Heart left ventricle (tissue), 16 donors: ENCODE measurements at regions not wholly inside any gene's neighbourhood (a gene's known extent, or its start where the extent isn't known, plus 50 kb on each side); places are given as distances from the start of the nearest gene placed in this dataset.

Source experiments
- ATAC-seq, 4 donors: fragments of 200-7000 bp; cut with Tn5 transposase; one replicate each; pipeline ENCODE4 v1.9.1; 2020 to 2022; ENCODE audit warnings: moderate library complexity in 4 of 4, mild to moderate bottlenecking in 3 of 4, moderate number of reproducible peaks in 1 of 4
- DNase-seq, 5 donors: peaks; one replicate each; pipeline ENCODE4 v3.0.0-alpha.2; 2020
- H3K27ac ChIP-seq, 12 donors: fragments of 200-600 bp; sonication (generic) in 4 of 12; one replicate each; pipeline versions ENCODE4 v1.5.0 to v1.8.0; 2016 to 2022; ENCODE audit warnings: mild to moderate bottlenecking in 2 of 12
- H3K27me3 ChIP-seq, 9 donors: fragments of 200-600 bp; sonication (generic) in 2 of 9; one replicate each; pipeline versions ENCODE4 v1.5.1 to v1.8.0; 2016 to 2022; ENCODE audit warnings: mild to moderate bottlenecking in 3 of 9
- H3K36me3 ChIP-seq, 9 donors: fragments of 200-600 bp; sonication (generic) in 2 of 9; one replicate each; pipeline versions ENCODE4 v1.5.0 to v1.8.0; 2018 to 2022; ENCODE audit warnings: mild to moderate bottlenecking in 2 of 9
- H3K4me1 ChIP-seq, 12 donors: fragments of 200-600 bp; sonication (generic) in 4 of 12; one replicate each; pipeline versions ENCODE4 v1.5.0 to v1.8.0; 2016 to 2022; ENCODE audit warnings: mild to moderate bottlenecking in 3 of 12
- H3K4me3 ChIP-seq, 12 donors: fragments of 200-600 bp; sonication (generic) in 4 of 12; one replicate each; pipeline versions ENCODE4 v1.5.0 to v1.8.0; 2017 to 2022; ENCODE audit warnings: mild to moderate bottlenecking in 9 of 12, moderate library complexity in 4 of 12
- H3K9me3 ChIP-seq, 12 donors: fragments of 200-600 bp; sonication (generic) in 4 of 12; one replicate each; pipeline versions ENCODE4 v1.5.0 to v1.8.0; 2016 to 2022; ENCODE audit warnings: mild to moderate bottlenecking in 1 of 12
- CTCF ChIP-seq, 12 donors: fragments of 200-600 bp; sonication (generic) in 4 of 12; IDR thresholded peaks; one replicate each; pipeline versions ENCODE4 v1.5.0 to v1.8.0; 2018 to 2022; ENCODE audit warnings: antibody characterized with exemption in 12 of 12, mild to moderate bottlenecking in 5 of 12
- POLR2A ChIP-seq, 2 donors: fragments of 450-650 bp; IDR thresholded peaks; one replicate each; pipeline ENCODE4 v1.6.1; 2017; ENCODE audit warnings: antibody characterized with exemption in 2 of 2, mild to moderate bottlenecking in 2 of 2, moderate library complexity in 2 of 2
- WGBS, 4 donors: extraction: QIAGEN DNeasy Blood & Tissue Kit in 2 of 4; methylation state at CpG; one replicate each; pipeline versions ENCODE4 v1.1.5 to v1.1.7; 2013 to 2018; 5-methylcytosine and 5-hydroxymethylcytosine counted together
- intact Hi-C, 10 donors: fragments of 100-400 bp; cut with DNase I; formaldehyde crosslinking; loops; one replicate each; pipeline versions ENCODE4 v1.11.1 to v1.14.2; 2022
- donor health status: ischemic (EF 13 %, LVEDD 7.1; RV severe dilation, severe dysfunction).
- donor health status: healthy with polysubstance abuse.
- donor health status: DM: no; HTN: yes; CAD: no.
- donor health status: DM: no; HTN: no; CAD: no.
- donor health status: ischemic (EF 25% LVEDD 6.9; RV normal size, moderate dysfunction).
- donor health status: ischemic (EF 25% LVEDD 5.7; RV mildly dilated, moderate dysfunction).
- donor health status: healthy.
- donor health status: DM: yes; HTN: yes; CAD: no.
- donor health status: ischemic (EF 35%, LVEDD 5.7; RV mildly dilated, moderate dysfunction).
- donor health status: nonischemic (EF 11% LVEDD 7.7; RV severe dilation, severe dysfunction).
- donor health status: DM: yes; HTN: yes; CAD: no.
- donor health status: PGD.
- donor health status: ischemic (EF 29% LVEDD 5.4; RV normal size, mild dysfunction).
- donor health status: nonischemic (EF 23%, LVEDD 6.1; RV moderate dilation, normal function).

- H3K27ac ChIP-seq = no peak overlapping the region
- H3K4me3 ChIP-seq = no peak overlapping the region
- H3K36me3 ChIP-seq = no peaks in the 10 kb centered on the region
- ATAC-seq (no peak), DNase-seq (no peak)
- intact Hi-C loops = no loop called here
- no peaks in the 10 kb centered on the region for H3K4me1 ChIP-seq
- no peaks in the 10 kb centered on the region for H3K27me3 ChIP-seq
- no peaks in the 10 kb centered on the region for H3K9me3 ChIP-seq
- TF ChIP-seq POLR2A (IDR thresholded peaks at IDR 0.05) (no peak), CTCF (IDR thresholded peaks at IDR 0.05) (no peak)
Measured at GRCh38 chr1:218073062-218073461, 212.0 kb upstream of the RRP15 start.

GRCh38 chr1:218078916-218079315 lies 206.2 kb upstream of the RRP15 start:
- Histone ChIP-seq H3K36me3 (no peaks in the 10 kb centered on the region), H3K4me1 (peaks cover 0 to 4% (median 0%) of the 10 kb centered on the region in 12 donors), H3K9me3 (no peaks in the 10 kb centered on the region), H3K27ac (no peak overlapping the region), H3K4me3 (no peak overlapping the region), H3K27me3 (no peaks in the 10 kb centered on the region)
- no peak for DNase-seq
- no peak for TF ChIP-seq POLR2A (IDR thresholded peaks at IDR 0.05)
- 62 to 69% (median 64%) methylated on average over 3 of the region's 3 CpGs for WGBS, 4 donors
- intact Hi-C loops = no loop called here
- ATAC-seq = no peak

GRCh38 chr1:218079347-218079746 lies 205.7 kb upstream of the RRP15 start:
- intact Hi-C loops = no loop called here
- H3K4me1 ChIP-seq = peaks cover 0 to 4% (median 0%) of the 10 kb centered on the region in 12 donors
- H3K9me3 ChIP-seq = no peaks in the 10 kb centered on the region
- ATAC-seq = no peak
- 26 to 38% (median 28%) methylated on average over 4 of the region's 4 CpGs for WGBS, 4 donors
- H3K36me3 ChIP-seq = no peaks in the 10 kb centered on the region
- TF ChIP-seq CTCF (IDR thresholded peaks at IDR 0.05) (no peak), POLR2A (IDR thresholded peaks at IDR 0.05) (no peak)
- no peak overlapping the region for H3K27ac ChIP-seq
- no peaks in the 10 kb centered on the region for H3K27me3 ChIP-seq
- no peak for DNase-seq
- H3K4me3 ChIP-seq = no peak overlapping the region

- no peaks in the 10 kb centered on the region for H3K36me3 ChIP-seq
- no peaks in the 10 kb centered on the region for H3K9me3 ChIP-seq
- TF ChIP-seq CTCF (IDR thresholded peaks at IDR 0.05) (no peak), POLR2A (IDR thresholded peaks at IDR 0.05) (no peak)
- intact Hi-C loops = no loop called here
- H3K4me3 ChIP-seq = no peak overlapping the region
- DNase-seq (no peak), ATAC-seq (no peak)
- no peaks in the 10 kb centered on the region for H3K27me3 ChIP-seq
- 73 to 83% (median 77%) methylated on average over 5 of the region's 5 CpGs for WGBS, 4 donors
- H3K27ac ChIP-seq = no peak overlapping the region
- peaks cover 0 to 4% (median 0%) of the 10 kb centered on the region in 12 donors for H3K4me1 ChIP-seq
Measured at GRCh38 chr1:218079820-218080219, 205.3 kb upstream of the RRP15 start.

GRCh38 chr1:218080863-218081262 lies 204.2 kb upstream of the RRP15 start:
- intact Hi-C loops = no loop called here
- H3K27me3 ChIP-seq = no peaks in the 10 kb centered on the region
- ATAC-seq (no peak), DNase-seq (no peak)
- WGBS, 4 donors = 78 to 81% (median 79%) methylated on average over 5 of the region's 5 CpGs
- H3K36me3 ChIP-seq = no peaks in the 10 kb centered on the region
- no peak overlapping the region for H3K27ac ChIP-seq
- no peaks in the 10 kb centered on the region for H3K9me3 ChIP-seq
- H3K4me3 ChIP-seq = no peak overlapping the region
- peaks cover 0 to 4% (median 0%) of the 10 kb centered on the region in 12 donors for H3K4me1 ChIP-seq
- no peak for TF ChIP-seq CTCF (IDR thresholded peaks at IDR 0.05)
- TF ChIP-seq POLR2A (IDR thresholded peaks at IDR 0.05) = no peak
